Fibroblast of villous mesenchyme (primary cell): ENCODE measurements at regions not wholly inside any gene's neighbourhood (a gene's known extent, or its start where the extent isn't known, plus 50 kb on each side); places are given as distances from the start of the nearest gene placed in this dataset.
"Not testable (repeated sequence)": the region's sequence is repeated elsewhere in the genome, so short reads cannot be mapped to it uniquely, and the experiment has no call there.

Experiments
- DNase-seq: peaks from one replicate; pipeline ENCODE4 v3.0.0-alpha.2; 2010; ENCODE audit warnings: low read depth
- H3K4me3 ChIP-seq: 2 replicates; pipeline ENCODE4 v1.5.1; 2011; ENCODE audit warnings: low read depth, mild to moderate bottlenecking, low read length
- TF ChIP-seq, protein P1 (sequence below): IDR thresholded peaks from 2 replicates; pipeline ENCODE4 v1.5.1; 2012; ENCODE audit warnings: low read depth, mild to moderate bottlenecking, low read length; ENCODE audit not compliant: insufficient read depth

DNA sequence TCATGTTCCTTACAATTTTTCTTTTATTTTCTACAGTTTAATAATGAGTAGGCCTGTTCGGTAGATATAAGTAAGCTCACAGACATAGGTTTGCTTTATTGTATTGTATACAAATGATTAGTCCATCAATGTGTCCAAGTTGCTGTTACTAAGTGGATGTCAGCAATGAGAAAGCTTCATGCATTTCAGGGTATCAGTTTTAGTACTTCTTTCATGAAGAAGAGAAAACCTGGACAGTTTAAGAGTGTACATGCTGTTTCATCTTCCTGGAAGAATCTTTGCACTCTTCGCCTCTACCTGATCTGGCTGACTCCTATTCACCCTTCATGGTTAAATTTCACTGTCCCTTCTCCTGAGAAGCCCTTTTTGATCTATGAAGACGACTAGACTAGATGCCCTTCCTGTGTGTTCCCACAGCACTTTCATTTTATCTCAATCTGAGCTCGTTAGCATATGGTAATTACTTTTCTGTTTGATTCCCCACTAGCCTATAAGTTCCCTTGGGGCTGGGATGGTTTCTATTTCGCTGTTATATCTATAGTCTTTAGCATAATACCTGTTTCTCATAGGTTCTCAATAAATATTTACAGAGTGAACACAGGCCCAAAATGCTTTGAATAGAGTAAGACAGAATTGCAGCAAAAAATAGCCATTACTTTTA lies 70.7 kb downstream of the CETN3 start:
- no peak overlapping the region for H3K4me3 ChIP-seq
- DNase-seq = no peak
- TF ChIP-seq, protein P1, sequence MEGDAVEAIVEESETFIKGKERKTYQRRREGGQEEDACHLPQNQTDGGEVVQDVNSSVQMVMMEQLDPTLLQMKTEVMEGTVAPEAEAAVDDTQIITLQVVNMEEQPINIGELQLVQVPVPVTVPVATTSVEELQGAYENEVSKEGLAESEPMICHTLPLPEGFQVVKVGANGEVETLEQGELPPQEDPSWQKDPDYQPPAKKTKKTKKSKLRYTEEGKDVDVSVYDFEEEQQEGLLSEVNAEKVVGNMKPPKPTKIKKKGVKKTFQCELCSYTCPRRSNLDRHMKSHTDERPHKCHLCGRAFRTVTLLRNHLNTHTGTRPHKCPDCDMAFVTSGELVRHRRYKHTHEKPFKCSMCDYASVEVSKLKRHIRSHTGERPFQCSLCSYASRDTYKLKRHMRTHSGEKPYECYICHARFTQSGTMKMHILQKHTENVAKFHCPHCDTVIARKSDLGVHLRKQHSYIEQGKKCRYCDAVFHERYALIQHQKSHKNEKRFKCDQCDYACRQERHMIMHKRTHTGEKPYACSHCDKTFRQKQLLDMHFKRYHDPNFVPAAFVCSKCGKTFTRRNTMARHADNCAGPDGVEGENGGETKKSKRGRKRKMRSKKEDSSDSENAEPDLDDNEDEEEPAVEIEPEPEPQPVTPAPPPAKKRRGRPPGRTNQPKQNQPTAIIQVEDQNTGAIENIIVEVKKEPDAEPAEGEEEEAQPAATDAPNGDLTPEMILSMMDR = no peak

DNA sequence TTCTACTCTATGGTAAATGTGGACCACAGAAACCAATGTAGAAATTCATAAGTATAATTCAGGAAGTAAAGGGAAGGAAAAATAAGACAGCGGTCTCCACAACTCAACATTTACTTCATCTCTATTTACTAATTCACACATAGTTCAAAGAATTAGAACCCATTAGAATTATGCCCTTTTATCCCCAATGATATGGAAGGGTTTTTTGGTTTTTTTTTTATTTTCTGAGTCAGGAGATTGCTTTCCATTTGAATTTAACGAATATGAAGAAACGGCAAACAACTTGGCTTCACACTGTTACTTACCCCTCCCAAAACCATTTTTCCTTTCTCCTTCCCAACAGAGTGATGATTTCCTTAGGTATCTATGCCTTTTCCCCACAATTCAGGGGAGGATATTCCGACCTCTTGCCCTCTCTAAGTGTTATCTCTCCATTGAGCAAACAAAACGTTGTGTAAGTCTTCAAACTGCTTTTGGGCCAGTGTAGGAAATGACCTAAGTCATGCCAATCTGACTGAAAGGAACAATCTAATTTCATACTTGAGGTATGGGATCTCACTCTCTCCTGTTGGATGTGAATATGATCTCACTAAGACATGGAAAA lies 72.0 kb downstream of the CETN3 start:
- H3K4me3 ChIP-seq = no peak overlapping the region
- TF ChIP-seq, protein P1 = no peak
- no peak for DNase-seq

DNA sequence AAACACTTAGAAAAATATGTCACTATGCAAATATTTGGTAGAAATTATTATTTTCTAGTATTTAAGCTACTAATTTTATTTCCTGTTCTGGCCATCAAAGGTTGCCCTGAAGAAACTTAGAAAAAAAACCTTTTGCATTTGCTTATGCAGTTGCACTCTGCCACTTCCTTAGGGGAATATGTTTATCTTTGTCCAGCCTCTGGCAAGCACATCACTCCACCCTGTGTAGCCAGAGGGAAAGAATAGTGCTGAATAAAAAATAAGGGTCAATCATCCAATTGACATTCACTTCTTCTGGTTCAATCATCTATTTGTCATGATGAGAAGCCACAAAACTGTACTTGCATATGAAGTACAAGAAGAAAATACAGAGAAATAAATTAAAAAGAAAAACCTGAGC lies 72.8 kb downstream of the CETN3 start:
- DNase-seq = no peak
- TF ChIP-seq, protein P1 = no peak
- H3K4me3 ChIP-seq = no peak overlapping the region

DNA sequence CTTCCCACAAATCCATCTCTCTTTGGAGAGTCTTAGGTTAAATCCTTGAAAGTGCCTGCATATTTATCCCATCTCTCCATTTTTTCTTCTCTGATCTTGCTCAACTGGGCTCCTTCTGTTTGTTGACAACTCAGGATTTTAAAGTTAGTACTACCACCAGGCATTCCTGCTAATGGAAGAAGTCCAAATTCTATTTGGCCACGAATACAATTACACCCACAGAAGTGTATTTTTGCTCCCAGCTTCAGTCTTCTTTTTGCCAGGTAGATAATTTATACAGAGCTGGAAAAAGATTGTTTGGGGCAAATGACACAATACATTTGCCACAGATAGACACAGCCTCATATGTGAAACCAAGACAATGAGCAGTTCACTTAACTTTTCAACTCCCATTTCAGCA lies 74.8 kb downstream of the CETN3 start:
- TF ChIP-seq, protein P1 = no peak
- H3K4me3 ChIP-seq = no peak overlapping the region
- no peak for DNase-seq

DNA sequence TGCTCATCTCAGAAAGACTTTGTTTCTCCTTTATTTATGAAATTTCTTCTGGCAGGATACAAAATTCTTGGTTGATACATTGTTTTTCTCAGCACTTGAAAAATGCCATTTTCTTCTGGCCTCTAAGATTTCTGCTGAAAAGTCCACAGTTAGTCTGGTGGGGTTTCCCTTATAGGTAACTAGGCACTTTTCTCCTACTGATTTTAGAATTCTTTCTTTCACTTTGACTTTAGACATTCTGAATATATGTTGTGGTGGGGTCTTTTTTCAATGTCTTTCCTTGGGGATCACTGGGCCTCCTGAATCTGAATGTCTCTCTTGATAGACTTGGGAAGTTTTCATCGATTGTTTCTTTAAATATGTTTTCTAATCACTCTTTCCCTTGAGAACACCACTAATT lies 79.6 kb downstream of the CETN3 start:
- TF ChIP-seq, protein P1 = no peak
- no peak overlapping the region for H3K4me3 ChIP-seq
- no peak for DNase-seq

DNA sequence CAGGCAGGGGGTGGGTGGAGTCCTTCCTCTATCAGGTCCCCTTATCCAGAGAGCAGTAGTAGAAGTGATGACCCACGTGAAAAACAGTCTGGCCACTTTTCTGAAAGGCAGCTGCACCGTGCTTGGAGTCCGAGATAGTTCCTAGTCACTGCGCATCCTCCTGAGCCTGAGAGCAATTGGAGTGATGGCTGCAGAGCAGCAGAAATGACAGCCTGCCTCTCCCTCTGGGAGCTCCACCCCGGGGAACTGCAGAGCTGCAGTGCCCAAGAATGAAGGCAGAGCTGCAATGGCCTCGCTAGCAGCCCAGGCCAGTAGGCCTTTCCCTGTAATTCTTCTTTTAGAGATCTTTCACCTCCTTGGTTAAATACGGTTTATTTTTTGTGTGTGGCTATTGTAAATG lies 82.6 kb downstream of the CETN3 start:
- TF ChIP-seq, protein P1 = no peak
- no peak overlapping the region for H3K4me3 ChIP-seq
- DNase-seq = no peak

DNA sequence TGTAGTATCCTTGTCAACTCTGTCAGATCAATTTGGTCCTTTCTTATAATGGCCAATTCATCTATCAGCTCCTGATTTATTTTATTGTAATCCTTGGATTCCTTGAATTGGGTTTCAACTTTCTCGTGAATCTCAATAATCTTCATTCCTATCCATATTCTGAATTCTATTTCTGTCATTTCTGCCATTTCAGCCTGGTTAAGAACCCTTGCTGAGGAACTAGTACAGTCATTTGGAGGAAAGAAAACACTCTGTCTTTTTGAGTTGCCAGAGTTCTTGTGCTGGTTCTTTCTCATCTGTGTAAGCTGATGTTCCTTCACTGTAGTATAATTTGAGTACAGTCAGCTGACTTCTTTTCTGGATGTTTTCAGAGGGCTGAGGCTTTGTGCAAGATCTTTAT lies 84.5 kb downstream of the CETN3 start:
- no peak for DNase-seq
- H3K4me3 ChIP-seq = no peak overlapping the region
- TF ChIP-seq, protein P1 = no peak

DNA sequence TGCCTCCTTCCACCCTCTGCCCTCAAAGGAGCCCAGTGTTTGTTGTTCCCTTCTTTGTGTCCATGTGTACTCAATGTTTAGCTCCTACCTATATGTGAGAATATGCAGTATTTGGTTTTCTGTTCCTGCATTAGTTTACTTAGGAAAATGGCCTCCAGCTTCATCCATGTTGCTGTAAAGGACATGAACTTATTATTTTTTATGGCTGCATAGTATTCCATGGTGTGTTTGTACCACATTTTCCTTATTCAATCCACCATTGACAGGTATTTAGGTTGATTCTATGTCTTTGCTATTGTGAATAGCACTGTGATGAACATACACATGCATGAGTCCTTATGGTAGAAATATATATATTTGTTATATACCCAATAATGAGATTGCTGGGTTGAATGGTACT lies 89.2 kb downstream of the CETN3 start:
- not testable (repeated sequence) for H3K4me3 ChIP-seq, DNase-seq
